Neural crest cell (in vitro differentiated cells): ENCODE measurements at regions not wholly inside any gene's neighbourhood (a gene's known extent, or its start where the extent isn't known, plus 50 kb on each side); places are given as distances from the start of the nearest gene placed in this dataset.
A peak's percentile ranks its signal among the peaks of the same experiment; 100 is the strongest.

Source experiments
- DNase-seq: peaks from one replicate; pipeline ENCODE4 v3.0.0; 2021; ENCODE audit warnings: low read depth, mixed read lengths, low spot score
- H3K27ac Mint-ChIP-seq: one replicate; pipeline ENCODE4 v1.8.0; 2021; ENCODE audit warnings: mild to moderate bottlenecking, mixed read lengths; ENCODE audit not compliant: unreplicated experiment
- H3K27me3 Mint-ChIP-seq: 2 replicates; pipeline ENCODE4 v1.8.0; 2021; ENCODE audit warnings: low read depth, mild to moderate bottlenecking, mixed read lengths
- H3K36me3 Mint-ChIP-seq: 2 replicates; pipeline ENCODE4 v1.8.0; 2021; ENCODE audit warnings: low read depth, mild to moderate bottlenecking, mixed read lengths
- H3K4me1 Mint-ChIP-seq: 2 replicates; pipeline ENCODE4 v1.8.0; 2021; ENCODE audit warnings: mixed read lengths
- H3K4me3 Mint-ChIP-seq: one replicate; pipeline ENCODE4 v1.8.0; 2021; ENCODE audit warnings: mild to moderate bottlenecking, mixed read lengths
- H3K9me3 Mint-ChIP-seq: 2 replicates; pipeline ENCODE4 v1.8.0; 2021; ENCODE audit warnings: mixed read lengths
- TF ChIP-seq, protein P1 (sequence below): fragments of 200-600 bp; sonication (generic); conservative IDR thresholded peaks from 2 replicates; pipeline ENCODE4 v1.5.0; 2021; ENCODE audit warnings: antibody characterized with exemption, mild to moderate bottlenecking

- Mint-ChIP-seq H3K4me3 (peak overlapping the region; percentile 27), H3K27me3 (peaks cover 5% of the 10 kb centered on the region), H3K27ac (no peak overlapping the region), H3K36me3 (no peaks in the 10 kb centered on the region), H3K9me3 (no peaks in the 10 kb centered on the region), H3K4me1 (peaks cover 66% of the 10 kb centered on the region)
- TF ChIP-seq, protein P1, sequence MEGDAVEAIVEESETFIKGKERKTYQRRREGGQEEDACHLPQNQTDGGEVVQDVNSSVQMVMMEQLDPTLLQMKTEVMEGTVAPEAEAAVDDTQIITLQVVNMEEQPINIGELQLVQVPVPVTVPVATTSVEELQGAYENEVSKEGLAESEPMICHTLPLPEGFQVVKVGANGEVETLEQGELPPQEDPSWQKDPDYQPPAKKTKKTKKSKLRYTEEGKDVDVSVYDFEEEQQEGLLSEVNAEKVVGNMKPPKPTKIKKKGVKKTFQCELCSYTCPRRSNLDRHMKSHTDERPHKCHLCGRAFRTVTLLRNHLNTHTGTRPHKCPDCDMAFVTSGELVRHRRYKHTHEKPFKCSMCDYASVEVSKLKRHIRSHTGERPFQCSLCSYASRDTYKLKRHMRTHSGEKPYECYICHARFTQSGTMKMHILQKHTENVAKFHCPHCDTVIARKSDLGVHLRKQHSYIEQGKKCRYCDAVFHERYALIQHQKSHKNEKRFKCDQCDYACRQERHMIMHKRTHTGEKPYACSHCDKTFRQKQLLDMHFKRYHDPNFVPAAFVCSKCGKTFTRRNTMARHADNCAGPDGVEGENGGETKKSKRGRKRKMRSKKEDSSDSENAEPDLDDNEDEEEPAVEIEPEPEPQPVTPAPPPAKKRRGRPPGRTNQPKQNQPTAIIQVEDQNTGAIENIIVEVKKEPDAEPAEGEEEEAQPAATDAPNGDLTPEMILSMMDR, result no peak
- no peak for DNase-seq
Measured at GRCh38 chr10:78366663-78367411, 333.2 kb downstream of the RPS24 start.

DNA sequence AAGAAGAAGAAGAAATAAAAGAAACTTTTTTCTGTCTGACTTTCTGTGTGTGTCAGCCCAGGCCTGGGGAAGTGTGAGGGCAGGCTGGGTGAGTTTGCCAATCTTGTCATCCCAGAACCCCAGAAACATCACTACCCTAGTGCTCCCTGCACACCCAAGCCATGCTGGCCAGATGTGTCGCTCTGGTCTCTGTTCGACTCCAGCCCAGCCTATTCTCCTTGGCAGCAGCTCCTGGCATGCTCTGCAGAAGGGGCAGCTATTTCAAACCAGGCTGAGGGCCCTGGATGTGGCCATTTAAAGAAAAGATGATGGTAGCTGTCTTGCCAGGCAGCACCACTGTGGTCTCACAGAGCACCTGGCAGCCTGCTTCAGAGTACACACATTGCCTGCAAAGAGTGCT is 334.1 kb downstream of the RPS24 start:
- Mint-ChIP-seq H3K36me3 (no peaks in the 10 kb centered on the region), H3K4me1 (peaks cover 60% of the 10 kb centered on the region), H3K9me3 (no peaks in the 10 kb centered on the region), H3K27me3 (peaks cover 5% of the 10 kb centered on the region), H3K4me3 (no peak overlapping the region), H3K27ac (no peak overlapping the region)
- no peak for DNase-seq
- TF ChIP-seq, protein P1, result no peak

DNA sequence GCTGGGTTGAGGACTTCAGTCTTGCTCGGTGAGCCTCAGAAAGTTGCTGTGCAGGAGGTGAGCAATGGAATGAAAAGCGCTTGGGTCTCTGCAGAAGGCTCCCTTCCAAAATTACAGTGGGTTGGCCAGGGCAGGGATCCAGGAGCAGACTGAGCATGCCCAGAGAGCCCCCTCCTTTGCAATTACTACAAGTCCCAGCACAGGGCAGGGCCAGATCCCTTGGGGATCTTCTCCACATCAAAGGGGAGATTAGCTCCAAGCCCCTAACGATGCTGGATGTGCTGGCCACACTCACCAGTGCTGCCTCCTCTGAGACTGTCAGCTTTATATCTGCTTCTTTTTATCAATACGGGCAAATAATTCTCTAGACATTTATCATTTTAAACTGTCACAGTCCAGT is 337.5 kb downstream of the RPS24 start:
- TF ChIP-seq, protein P1, result no peak
- H3K27me3 Mint-ChIP-seq, result peaks cover 3% of the 10 kb centered on the region

DNA sequence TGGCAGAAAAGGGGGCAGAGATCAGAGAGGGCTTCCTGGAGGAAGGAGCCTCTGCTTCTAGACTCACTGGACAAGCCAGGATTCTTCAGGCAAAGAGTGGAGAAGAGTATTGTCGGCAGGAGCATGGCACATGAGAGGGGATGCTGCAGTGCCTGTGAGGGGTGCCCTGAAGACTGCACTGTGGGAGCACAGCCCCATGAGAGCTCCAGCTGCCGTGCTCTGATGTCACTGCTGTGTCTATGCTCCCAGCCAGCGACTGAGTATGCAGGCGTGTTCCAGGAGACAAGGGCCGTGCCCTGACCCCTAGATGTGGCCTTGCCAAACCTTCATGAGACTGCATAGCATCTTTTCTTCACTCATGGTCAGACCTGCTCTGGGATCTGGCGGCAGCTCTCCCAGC is 339.1 kb downstream of the RPS24 start:
- Mint-ChIP-seq H3K27me3 (no peaks in the 10 kb centered on the region), H3K9me3 (no peaks in the 10 kb centered on the region), H3K36me3 (no peaks in the 10 kb centered on the region), H3K27ac (no peak overlapping the region), H3K4me3 (no peak overlapping the region), H3K4me1 (peaks cover 50% of the 10 kb centered on the region)
- DNase-seq, result no peak
- TF ChIP-seq, protein P1, result no peak

More for the DNA sequence above, 337.5 kb downstream of the RPS24 start:
- Mint-ChIP-seq H3K4me1 (peaks cover 56% of the 10 kb centered on the region), H3K9me3 (no peaks in the 10 kb centered on the region), H3K27ac (no peak overlapping the region), H3K4me3 (no peak overlapping the region), H3K36me3 (no peaks in the 10 kb centered on the region)
- DNase-seq, result no peak

GRCh38 chr10:78374331-78375028 is 340.8 kb downstream of the RPS24 start:
- peaks cover 4% of the 10 kb centered on the region for H3K9me3 Mint-ChIP-seq
- H3K36me3 Mint-ChIP-seq, result peaks cover 4% of the 10 kb centered on the region
- TF ChIP-seq, protein P1, result no peak
- H3K27ac Mint-ChIP-seq, result no peak overlapping the region
- H3K4me3 Mint-ChIP-seq, result no peak overlapping the region
- no peak for DNase-seq
- peaks cover 42% of the 10 kb centered on the region for H3K4me1 Mint-ChIP-seq
- no peaks in the 10 kb centered on the region for H3K27me3 Mint-ChIP-seq
